ENCODE measurements at regions not wholly inside any gene's neighbourhood (a gene's known extent, or its start where the extent isn't known, plus 50 kb on each side); places are given as distances from the start of the nearest gene placed in this dataset.
"Not testable (repeated sequence)": the region's sequence is repeated elsewhere in the genome, so short reads cannot be mapped to it uniquely, and the experiment has no call there.

- DNase-seq (ENCODE audit: low spot score) (no peak), ATAC-seq (ENCODE audit: low FRiP score) (no peak)
- no peak for TF ChIP-seq CTCF (IDR thresholded peaks at IDR 0.05)
Observed at GRCh38 chr2:160576054-160576499, 82.5 kb upstream of the RBMS1 start.

DNA sequence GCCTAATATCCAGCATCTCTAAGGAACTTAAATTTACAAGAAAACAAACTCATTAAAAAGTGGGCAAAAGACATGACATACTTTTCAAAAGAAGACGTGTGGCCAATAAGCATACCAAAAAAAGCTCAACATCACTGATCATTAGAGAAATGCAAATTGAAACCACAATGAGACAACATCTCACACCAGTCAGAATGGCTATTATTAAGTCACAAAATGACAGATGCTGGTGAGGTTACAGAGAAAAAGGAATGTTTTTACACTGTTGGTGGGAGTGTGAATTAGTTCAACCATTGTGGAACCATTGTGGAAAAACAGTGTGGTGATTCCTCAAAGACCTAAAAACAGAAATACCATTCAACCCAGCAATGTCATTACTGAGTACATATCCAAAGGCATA, 83.5 kb upstream of the RBMS1 start:
- ATAC-seq (ENCODE audit: low FRiP score); DNase-seq (ENCODE audit: low spot score): not testable (repeated sequence)

DNA sequence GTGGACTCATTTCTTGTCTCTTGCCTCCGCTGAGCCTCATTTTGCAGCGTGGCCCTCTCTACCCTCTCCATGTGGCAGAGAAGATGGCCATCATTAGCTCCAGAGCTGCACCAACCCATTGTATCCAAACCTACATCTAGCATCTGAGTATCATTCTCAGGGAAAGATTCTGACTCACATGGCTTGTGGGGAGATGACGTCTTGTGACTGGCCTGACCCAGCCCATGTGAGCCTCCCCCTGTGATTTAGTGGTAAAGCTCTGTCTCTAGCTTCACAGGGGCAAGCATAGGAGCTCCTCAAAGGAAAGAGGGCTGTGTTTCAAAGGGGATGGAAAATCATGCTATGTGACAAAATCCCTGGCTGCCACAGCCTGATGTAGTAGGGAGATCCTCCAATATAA, 87.4 kb upstream of the RBMS1 start:
- DNase-seq (ENCODE audit: low spot score) (no peak), ATAC-seq (ENCODE audit: low FRiP score) (no peak)
- TF ChIP-seq CTCF (IDR thresholded peaks at IDR 0.05): no peak

DNA sequence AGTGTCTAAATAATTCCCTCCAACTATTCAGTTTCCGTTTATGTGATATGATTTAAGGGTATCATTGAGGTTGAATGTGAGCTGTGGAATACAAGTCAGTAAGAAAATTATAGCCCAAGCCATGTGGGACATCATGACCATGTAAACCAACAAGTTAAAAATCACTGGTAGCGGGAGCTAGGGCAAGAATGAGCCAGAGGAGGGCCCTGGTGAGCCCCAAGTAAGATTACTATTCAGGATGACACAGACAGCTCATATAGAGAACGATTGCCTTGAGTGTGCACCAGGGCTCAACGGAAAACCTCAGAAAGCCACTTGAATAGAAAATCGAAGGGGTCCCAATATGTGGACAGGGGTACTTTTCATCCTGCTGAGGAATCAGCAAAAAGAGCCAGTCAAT, 87.8 kb upstream of the RBMS1 start:
- no peak for TF ChIP-seq CTCF (IDR thresholded peaks at IDR 0.05)
- DNase-seq (ENCODE audit: low spot score) (no peak), ATAC-seq (ENCODE audit: low FRiP score) (no peak)

- TF ChIP-seq CTCF (IDR thresholded peaks at IDR 0.05): no peak
- DNase-seq (ENCODE audit: low spot score) (no peak), ATAC-seq (ENCODE audit: low FRiP score) (no peak)
Observed at GRCh38 chr2:160582081-160582480, 88.5 kb upstream of the RBMS1 start.

- ATAC-seq (ENCODE audit: low FRiP score) (peak; percentile 59), DNase-seq (ENCODE audit: low spot score) (no peak)
- no peak for TF ChIP-seq CTCF (IDR thresholded peaks at IDR 0.05)
Observed at GRCh38 chr2:160582490-160583145, 89.0 kb upstream of the RBMS1 start.

- ATAC-seq (ENCODE audit: low FRiP score) (peak; percentile 10), DNase-seq (ENCODE audit: low spot score) (no peak)
- TF ChIP-seq CTCF (IDR thresholded peaks at IDR 0.05): no peak
Observed at GRCh38 chr2:160583146-160583535, 89.5 kb upstream of the RBMS1 start.

All from omental fat pad (tissue), 3 donors.